ENCODE measurements at regions not wholly inside any gene's neighbourhood (a gene's known extent, or its start where the extent isn't known, plus 50 kb on each side); places are given as distances from the start of the nearest gene placed in this dataset.
"Not testable (repeated sequence)": the region's sequence is repeated elsewhere in the genome, so short reads cannot be mapped to it uniquely, and the experiment has no call there.

GRCh38 chr18:39454866-39455265, 1889.3 kb upstream of the CELF4 start:
- no peak for DNase-seq

- DNase-seq = peak; percentile 3
These were observed 1888.3 kb upstream of the CELF4 start for GRCh38 chr18:39453882-39454281.

DNA sequence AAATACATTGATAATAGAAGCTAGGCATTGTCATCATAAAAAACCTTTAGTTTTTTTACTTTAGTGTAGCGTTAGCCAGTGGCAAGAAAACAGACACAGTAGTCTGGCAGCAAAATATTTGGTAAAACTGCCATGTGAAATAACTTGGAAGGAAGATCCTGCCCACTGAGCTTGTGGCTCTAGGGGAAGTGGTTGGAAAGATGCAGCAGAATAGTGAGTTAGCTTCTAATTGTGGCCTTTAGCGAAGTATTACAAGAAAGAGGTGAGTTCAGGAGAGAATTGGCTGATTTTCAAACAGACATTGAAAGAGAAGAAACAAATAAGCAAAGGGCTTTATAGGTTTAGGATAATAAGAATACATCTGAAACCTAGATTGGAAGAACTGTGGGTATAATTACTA, 1887.8 kb upstream of the CELF4 start:
- DNase-seq = no peak

GRCh38 chr18:39450958-39451357, 1885.4 kb upstream of the CELF4 start:
- DNase-seq = no peak

GRCh38 chr18:39449566-39449965, 1884.0 kb upstream of the CELF4 start:
- DNase-seq = no peak

DNA sequence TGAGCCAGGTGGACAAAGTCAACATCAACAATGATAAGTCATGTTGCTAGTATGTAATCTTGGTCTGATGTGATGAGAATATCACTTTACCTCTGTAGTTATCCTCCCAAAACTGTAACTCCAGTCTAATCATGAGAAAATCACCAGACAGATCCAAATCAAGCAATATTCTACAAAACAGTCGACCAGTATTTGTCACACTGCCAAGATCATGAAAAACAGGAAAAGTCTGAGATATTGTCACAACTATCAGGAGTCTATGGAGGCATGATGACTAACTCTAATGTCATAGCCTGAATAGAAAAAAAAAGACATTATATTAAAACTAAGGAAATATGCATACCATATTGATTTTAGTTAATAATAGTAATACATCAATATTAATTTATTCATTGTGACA, 1883.3 kb upstream of the CELF4 start:
- no peak for DNase-seq

DNA sequence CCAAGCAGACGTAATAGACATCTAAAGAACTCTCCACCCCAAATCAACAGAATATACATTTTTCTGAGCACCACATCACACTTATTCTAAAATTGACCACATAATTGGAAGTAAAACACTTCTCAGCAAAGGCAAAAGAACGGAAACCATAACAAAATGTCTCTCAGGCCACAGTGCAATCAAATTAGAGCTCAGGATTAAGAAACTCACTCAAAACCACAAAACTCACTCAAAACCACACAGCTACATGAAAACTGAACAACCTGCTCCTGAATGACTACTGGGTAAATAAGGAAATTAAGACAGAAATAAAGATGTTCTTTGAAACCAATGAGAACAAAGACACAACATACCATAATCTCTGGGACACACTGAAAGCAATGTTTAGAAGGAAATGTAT, 1879.4 kb upstream of the CELF4 start:
- not testable (repeated sequence) for DNase-seq

GRCh38 chr18:39441648-39442047, 1876.0 kb upstream of the CELF4 start:
- DNase-seq = no peak

DNA sequence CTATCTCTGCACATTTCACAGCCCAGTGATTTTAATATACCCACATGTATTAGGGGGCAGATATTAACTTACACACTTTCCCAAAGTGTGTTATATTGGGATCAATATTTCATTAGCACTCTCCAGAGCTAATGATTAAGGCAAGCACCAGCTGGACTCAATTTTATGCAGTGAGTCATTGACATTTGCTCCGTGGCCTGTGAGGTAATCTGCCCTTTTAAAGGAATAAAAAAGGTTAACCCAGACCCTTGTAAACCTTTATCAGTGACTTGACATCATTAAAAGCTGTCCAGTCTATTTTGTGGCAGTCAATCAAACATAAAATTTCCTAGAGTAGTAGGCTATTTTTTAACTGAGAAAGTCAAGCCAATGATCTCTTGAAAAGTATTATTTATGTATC, 1870.4 kb upstream of the CELF4 start:
- no peak for DNase-seq

GRCh38 chr18:39435209-39435608, 1869.6 kb upstream of the CELF4 start:
- DNase-seq = no peak

DNA sequence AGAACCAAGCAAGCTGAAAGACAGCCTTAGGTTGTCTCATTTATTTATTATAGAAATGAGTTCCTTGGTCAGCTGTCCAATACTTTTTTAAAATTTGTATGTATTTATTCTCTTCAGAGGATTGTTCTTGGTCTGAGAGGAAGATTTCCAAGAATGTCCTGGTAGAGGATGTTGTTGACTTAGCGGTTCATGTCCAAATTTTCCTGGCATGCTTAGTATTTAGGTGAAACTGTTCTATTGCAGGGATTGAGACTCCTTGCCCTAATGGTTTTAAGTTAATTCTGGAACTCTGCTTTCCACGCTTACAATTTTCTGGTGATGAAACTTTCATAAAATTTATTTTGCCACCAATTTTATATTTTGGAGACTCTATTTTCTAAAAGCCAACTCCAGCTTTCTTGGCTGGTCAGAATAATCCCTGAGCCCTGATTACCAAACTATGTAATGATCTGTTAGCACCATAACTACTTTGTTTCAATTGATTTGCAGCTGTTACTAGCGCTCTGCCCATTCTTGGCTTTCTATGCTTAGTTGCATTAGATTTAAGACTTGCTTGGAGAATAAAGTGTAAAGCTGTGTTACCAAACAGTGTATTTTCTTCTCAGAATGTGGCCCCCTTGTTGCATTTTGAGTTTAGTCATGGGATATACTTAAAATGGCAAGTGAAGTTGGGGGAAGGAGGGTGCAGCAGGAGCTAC, 1868.8 kb upstream of the CELF4 start:
- DNase-seq = no peak

GRCh38 chr18:39425172-39425850, 1859.7 kb upstream of the CELF4 start:
- DNase-seq = no peak

DNA sequence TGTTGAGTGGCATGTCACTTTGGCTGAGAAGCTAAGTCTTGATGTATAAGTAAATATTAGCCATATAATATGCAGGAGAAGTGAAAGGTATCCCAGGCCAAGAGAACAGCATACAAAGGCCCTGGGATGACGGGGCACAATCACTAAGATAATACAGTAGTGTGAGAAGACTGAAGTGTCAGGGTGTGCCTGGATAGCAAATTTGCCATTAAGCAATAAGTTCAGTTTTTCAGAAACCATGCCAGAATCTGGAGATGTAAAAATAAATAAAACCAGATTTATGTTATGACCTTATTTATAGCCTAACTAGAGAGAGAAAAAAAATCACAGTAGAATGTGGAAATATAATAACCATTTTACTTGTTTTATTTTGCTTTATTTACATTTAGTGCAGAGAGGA, 1858.7 kb upstream of the CELF4 start:
- DNase-seq = no peak

- no peak for DNase-seq
These were observed 1855.7 kb upstream of the CELF4 start for GRCh38 chr18:39421276-39421675.

- no peak for DNase-seq
These were observed 1853.7 kb upstream of the CELF4 start for GRCh38 chr18:39419315-39419714.

GRCh38 chr18:39415471-39415870, 1849.9 kb upstream of the CELF4 start:
- DNase-seq = no peak

- DNase-seq = no peak
These were observed 1848.6 kb upstream of the CELF4 start for GRCh38 chr18:39414009-39414700.

DNA sequence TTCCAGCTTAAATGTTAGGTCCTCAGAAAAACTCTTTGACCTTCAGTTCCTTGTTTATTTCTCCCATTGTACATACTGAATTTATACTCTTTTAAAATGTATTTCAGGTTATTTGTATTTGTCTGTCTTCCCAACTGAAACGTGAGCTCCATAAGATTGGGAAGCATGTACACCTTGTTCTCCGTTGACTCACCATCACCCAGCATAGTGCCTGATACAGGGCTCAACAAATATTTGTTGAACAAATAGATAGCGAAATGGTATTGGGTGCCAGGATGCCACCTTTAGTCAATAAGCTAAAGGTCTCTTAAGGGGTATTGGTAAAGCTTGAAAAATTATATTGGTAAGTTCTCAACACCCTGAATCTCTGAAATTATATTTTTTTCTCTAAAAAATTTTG, 1841.3 kb upstream of the CELF4 start:
- no peak for DNase-seq

DNA sequence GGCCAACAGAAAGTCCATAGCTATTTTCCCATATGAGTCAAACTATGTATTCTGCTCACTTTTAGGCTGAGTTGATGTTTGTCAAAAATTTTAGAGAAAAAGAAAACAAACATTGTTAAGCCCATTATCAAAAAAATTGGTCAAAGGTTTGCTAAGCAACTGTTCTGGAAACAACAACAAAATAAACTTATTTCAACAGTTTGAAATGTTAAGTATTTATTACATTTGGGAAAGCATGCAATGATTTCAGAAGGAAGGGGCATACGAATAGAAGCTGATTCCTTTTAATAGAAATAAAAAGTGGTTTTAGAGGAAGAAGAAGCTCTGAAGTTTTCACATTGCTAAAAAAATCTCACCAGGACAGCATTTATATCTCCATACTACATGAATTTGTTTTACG, 1837.5 kb upstream of the CELF4 start:
- no peak for DNase-seq

GRCh38 chr18:39399662-39400061, 1834.1 kb upstream of the CELF4 start:
- no peak for DNase-seq

- no peak for DNase-seq
These were observed 1830.6 kb upstream of the CELF4 start for GRCh38 chr18:39396168-39396567.

GRCh38 chr18:39389800-39390379, 1824.3 kb upstream of the CELF4 start:
- DNase-seq = no peak

DNA sequence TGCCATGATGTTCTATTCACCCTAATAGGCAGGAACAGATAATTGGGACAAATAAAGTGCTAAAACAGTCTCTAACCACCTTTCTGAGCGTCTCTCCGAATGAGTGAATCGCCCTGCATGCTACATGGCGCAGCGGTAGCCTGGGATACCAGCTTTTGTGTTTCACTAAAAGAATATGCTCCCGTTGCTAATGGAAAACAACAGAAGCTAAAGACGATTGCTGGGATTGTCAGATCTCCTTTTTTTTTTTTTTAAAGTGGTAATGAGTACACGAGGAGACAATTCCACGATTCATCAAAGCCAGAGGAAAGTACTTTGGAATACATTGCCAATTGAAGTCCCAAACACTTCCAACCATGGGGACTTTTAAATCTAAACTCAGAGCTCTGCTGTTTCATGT, 1815.3 kb upstream of the CELF4 start:
- DNase-seq = no peak

GRCh38 chr18:39380186-39380725, 1814.7 kb upstream of the CELF4 start:
- no peak for DNase-seq

Data from NCI-H1694 (cell line).